ENCODE measurements at regions not wholly inside any gene's neighbourhood (a gene's known extent, or its start where the extent isn't known, plus 50 kb on each side); places are given as distances from the start of the nearest gene placed in this dataset.

GRCh38 chr2:4745056-4745991 lies 946.9 kb upstream of the SOX11 start:
- TF ChIP-seq POLR2AphosphoS5 (IDR thresholded peaks at IDR 0.05; ENCODE audit: low read depth, low read length) (no peak; the same call in 1 of the 2 replicates), REST (IDR thresholded peaks at IDR 0.05; ENCODE audit: insufficient read depth in 1 of 2, low read depth in 2 of 2, low read length in 2 of 2) (peak in 1 of 2 experiments; percentile 38; a peak in 1 of 4 replicates)
